ENCODE measurements at regions not wholly inside any gene's neighbourhood (a gene's known extent, or its start where the extent isn't known, plus 50 kb on each side); places are given as distances from the start of the nearest gene placed in this dataset.

DNA sequence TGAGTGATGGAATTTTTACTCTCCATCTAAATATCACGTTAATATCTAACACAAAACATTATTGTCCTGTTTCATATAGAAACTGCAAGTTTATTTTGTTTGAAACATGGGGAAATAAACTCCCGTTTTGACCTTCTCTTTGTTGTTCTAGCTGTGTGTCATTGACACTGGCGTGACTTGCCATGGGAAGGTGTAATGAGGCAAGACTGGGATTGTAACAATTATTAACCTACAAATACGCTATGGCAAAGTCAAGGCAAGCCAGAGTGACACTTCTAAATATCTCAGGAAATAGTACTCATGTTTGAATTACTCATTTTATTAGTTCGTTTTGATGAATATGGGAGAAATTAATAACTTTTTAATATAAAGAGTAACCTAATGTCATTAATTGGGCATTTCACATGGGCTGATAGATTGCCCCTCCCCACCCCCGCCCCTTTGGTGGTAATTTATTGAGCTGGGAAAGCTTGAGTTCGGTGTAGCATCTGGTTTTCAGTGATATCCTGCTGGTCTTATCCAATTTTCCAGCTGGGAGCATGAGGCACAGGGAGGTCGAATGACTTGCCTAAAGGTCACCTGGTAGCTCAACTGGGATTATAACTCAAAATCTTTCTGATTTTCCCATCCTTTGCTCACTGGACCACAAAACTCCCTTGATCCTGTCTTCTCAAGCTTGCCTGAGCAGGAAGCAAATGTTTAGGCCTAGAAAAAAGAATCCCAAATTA is 380.6 kb upstream of the JAG1 start:
- TF ChIP-seq, protein P1, sequence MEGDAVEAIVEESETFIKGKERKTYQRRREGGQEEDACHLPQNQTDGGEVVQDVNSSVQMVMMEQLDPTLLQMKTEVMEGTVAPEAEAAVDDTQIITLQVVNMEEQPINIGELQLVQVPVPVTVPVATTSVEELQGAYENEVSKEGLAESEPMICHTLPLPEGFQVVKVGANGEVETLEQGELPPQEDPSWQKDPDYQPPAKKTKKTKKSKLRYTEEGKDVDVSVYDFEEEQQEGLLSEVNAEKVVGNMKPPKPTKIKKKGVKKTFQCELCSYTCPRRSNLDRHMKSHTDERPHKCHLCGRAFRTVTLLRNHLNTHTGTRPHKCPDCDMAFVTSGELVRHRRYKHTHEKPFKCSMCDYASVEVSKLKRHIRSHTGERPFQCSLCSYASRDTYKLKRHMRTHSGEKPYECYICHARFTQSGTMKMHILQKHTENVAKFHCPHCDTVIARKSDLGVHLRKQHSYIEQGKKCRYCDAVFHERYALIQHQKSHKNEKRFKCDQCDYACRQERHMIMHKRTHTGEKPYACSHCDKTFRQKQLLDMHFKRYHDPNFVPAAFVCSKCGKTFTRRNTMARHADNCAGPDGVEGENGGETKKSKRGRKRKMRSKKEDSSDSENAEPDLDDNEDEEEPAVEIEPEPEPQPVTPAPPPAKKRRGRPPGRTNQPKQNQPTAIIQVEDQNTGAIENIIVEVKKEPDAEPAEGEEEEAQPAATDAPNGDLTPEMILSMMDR (conservative IDR thresholded peaks at IDR 0.05), result no peak
- no peak for TF ChIP-seq EZH2 (IDR thresholded peaks at IDR 0.05; ENCODE audit: low read depth)
